Mucosa of descending colon (tissue), 3 donors: ENCODE measurements at regions not wholly inside any gene's neighbourhood (a gene's known extent, or its start where the extent isn't known, plus 50 kb on each side); places are given as distances from the start of the nearest gene placed in this dataset.
"Not testable (repeated sequence)": the region's sequence is repeated elsewhere in the genome, so short reads cannot be mapped to it uniquely, and the experiment has no call there.

ENCODE experiments used
- ATAC-seq: fragments of 200-7000 bp; cut with Tn5 transposase; one replicate; pipeline ENCODE4 v1.9.1; 2020; ENCODE audit warnings: mild to moderate bottlenecking, moderate library complexity
- DNase-seq, 3 donors: peaks; one replicate each; pipeline ENCODE4 v3.0.0-alpha.2; 2020
- H3K36me3 ChIP-seq: fragments of 200-600 bp; one replicate; pipeline ENCODE4 v1.8.0; 2021; ENCODE audit warnings: low read depth, mild to moderate bottlenecking
- H3K4me1 ChIP-seq: fragments of 200-600 bp; one replicate; pipeline ENCODE4 v1.8.0; 2021; ENCODE audit warnings: low read depth, mild to moderate bottlenecking
- H3K4me3 ChIP-seq: fragments of 200-600 bp; one replicate; pipeline ENCODE4 v1.8.0; 2021; ENCODE audit warnings: mild to moderate bottlenecking
- H3K9me3 ChIP-seq: fragments of 200-600 bp; one replicate; pipeline ENCODE4 v1.8.0; 2021; ENCODE audit warnings: mild to moderate bottlenecking
- CTCF ChIP-seq: fragments of 200-600 bp; IDR thresholded peaks from one replicate; pipeline ENCODE4 v1.8.0; 2022; ENCODE audit warnings: antibody characterized with exemption, mild to moderate bottlenecking
- intact Hi-C, 2 donors: fragments of 100-400 bp; cut with DNase I in 1 of 2; cut with micrococcal nuclease in 1 of 2; formaldehyde crosslinking; loops; one replicate each; pipeline versions ENCODE4 v1.11.0 to v1.11.1; 2022; cut with DNase I, micrococcal nuclease
- donor health status: DM: no; HTN: no; CAD: no; lungs with moderate emphysema.
- donor health status: DM: no; HTN: no; CAD: no.
- donor health status: DM: no; HTN: yes; CAD: no.

GRCh38 chr14:87241018-87241768 is 751.8 kb downstream of the GALC start:
- no peaks in the 10 kb centered on the region for H3K4me1 ChIP-seq
- H3K4me3 ChIP-seq, result no peak overlapping the region
- no peak for TF ChIP-seq CTCF
- DNase-seq (no peak), ATAC-seq (no peak)
- H3K9me3 ChIP-seq, result peaks cover 11% of the 10 kb centered on the region
- no peaks in the 10 kb centered on the region for H3K36me3 ChIP-seq
- intact Hi-C loops, result no loop called here

GRCh38 chr14:87240319-87240718 is 752.7 kb downstream of the GALC start:
- H3K4me3 ChIP-seq, H3K36me3 ChIP-seq, DNase-seq, H3K4me1 ChIP-seq, intact Hi-C loops, ATAC-seq: not testable (repeated sequence)
- H3K9me3 ChIP-seq, result peaks cover 11% of the 10 kb centered on the region

GRCh38 chr14:87233806-87234384 is 759.1 kb downstream of the GALC start:
- ATAC-seq, result no peak
- peaks cover 28% of the 10 kb centered on the region for H3K9me3 ChIP-seq
- no peak for DNase-seq
- no peak for TF ChIP-seq CTCF
- no peak overlapping the region for H3K4me3 ChIP-seq
- H3K4me1 ChIP-seq, result no peaks in the 10 kb centered on the region
- no peaks in the 10 kb centered on the region for H3K36me3 ChIP-seq
- intact Hi-C loops, result no loop called here

GRCh38 chr14:87233266-87233665 is 759.7 kb downstream of the GALC start:
- no peak for ATAC-seq
- intact Hi-C loops, result no loop called here
- no peak for DNase-seq

GRCh38 chr14:87231336-87232026 is 761.5 kb downstream of the GALC start:
- ATAC-seq (no peak), DNase-seq (no peak)
- Histone ChIP-seq H3K4me1 (no peaks in the 10 kb centered on the region), H3K9me3 (peaks cover 35% of the 10 kb centered on the region), H3K4me3 (no peak overlapping the region), H3K36me3 (no peaks in the 10 kb centered on the region)
- intact Hi-C loops, result no loop called here
- no peak for TF ChIP-seq CTCF

More at GRCh38 chr14:87233266-87233665, 759.7 kb downstream of the GALC start:
- Histone ChIP-seq H3K4me3 (no peak overlapping the region), H3K36me3 (no peaks in the 10 kb centered on the region), H3K9me3 (peaks cover 30% of the 10 kb centered on the region), H3K4me1 (no peaks in the 10 kb centered on the region)
- no peak for TF ChIP-seq CTCF

GRCh38 chr14:87230726-87231125 is 762.3 kb downstream of the GALC start:
- intact Hi-C loops, result no loop called here

More at GRCh38 chr14:87230726-87231125, 762.3 kb downstream of the GALC start:
- DNase-seq (no peak), ATAC-seq (no peak)
- Histone ChIP-seq H3K9me3 (peaks cover 35% of the 10 kb centered on the region), H3K4me3 (no peak overlapping the region), H3K36me3 (no peaks in the 10 kb centered on the region), H3K4me1 (no peaks in the 10 kb centered on the region)
- TF ChIP-seq CTCF, result no peak
